ENCODE measurements at regions not wholly inside any gene's neighbourhood (a gene's known extent, or its start where the extent isn't known, plus 50 kb on each side); places are given as distances from the start of the nearest gene placed in this dataset.

GRCh38 chr21:35895598-35895997 lies 164.7 kb downstream of the SETD4 start:
- Histone ChIP-seq H3K4me3 (ENCODE audit: low read depth, low read length) (no peak overlapping the region), H3K27me3 (ENCODE audit: control insufficient read depth, insufficient read depth, low read length) (no peaks in the 10 kb centered on the region), H3K9ac (ENCODE audit: low read depth, low read length) (no peak overlapping the region), H3K27ac (ENCODE audit: low read depth, low read length) (no peak overlapping the region), H3K9me3 (ENCODE audit: control insufficient read depth, insufficient read depth, low read length) (peaks cover 7% of the 10 kb centered on the region; the same call in 1 of the 2 replicates), H3K36me3 (ENCODE audit: control insufficient read depth, insufficient read depth, low read length) (no peaks in the 10 kb centered on the region), H3K4me1 (ENCODE audit: control insufficient read depth, insufficient read depth, low read length) (no peaks in the 10 kb centered on the region)

GRCh38 chr21:35893156-35893555 lies 167.2 kb downstream of the SETD4 start:
- H3K27me3 ChIP-seq (ENCODE audit: control insufficient read depth, insufficient read depth, low read length) = no peaks in the 10 kb centered on the region
- H3K4me1 ChIP-seq (ENCODE audit: control insufficient read depth, insufficient read depth, low read length) = no peaks in the 10 kb centered on the region
- no peak overlapping the region for H3K9ac ChIP-seq (ENCODE audit: low read depth, low read length)
- no peak overlapping the region for H3K4me3 ChIP-seq (ENCODE audit: low read depth, low read length)
- H3K27ac ChIP-seq (ENCODE audit: low read depth, low read length) = no peak overlapping the region
- peaks cover 7% of the 10 kb centered on the region; the same call in 1 of the 2 replicates for H3K9me3 ChIP-seq (ENCODE audit: control insufficient read depth, insufficient read depth, low read length)
- H3K36me3 ChIP-seq (ENCODE audit: control insufficient read depth, insufficient read depth, low read length) = no peaks in the 10 kb centered on the region

- H3K27me3 ChIP-seq (ENCODE audit: control insufficient read depth, insufficient read depth, low read length) = peaks cover 5% of the 10 kb centered on the region; the same call in 1 of the 2 replicates
- H3K27ac ChIP-seq (ENCODE audit: low read depth, low read length) = no peak overlapping the region
- H3K9ac ChIP-seq (ENCODE audit: low read depth, low read length) = no peak overlapping the region
- no peaks in the 10 kb centered on the region for H3K36me3 ChIP-seq (ENCODE audit: control insufficient read depth, insufficient read depth, low read length)
- H3K4me3 ChIP-seq (ENCODE audit: low read depth, low read length) = no peak overlapping the region
- H3K9me3 ChIP-seq (ENCODE audit: control insufficient read depth, insufficient read depth, low read length) = no peaks in the 10 kb centered on the region
- H3K4me1 ChIP-seq (ENCODE audit: control insufficient read depth, insufficient read depth, low read length) = peaks cover 12% of the 10 kb centered on the region
Measured at GRCh38 chr21:35886887-35887286, 173.4 kb downstream of the SETD4 start.

GRCh38 chr21:35885942-35886541 lies 174.3 kb downstream of the SETD4 start:
- H3K36me3 ChIP-seq (ENCODE audit: control insufficient read depth, insufficient read depth, low read length) = no peaks in the 10 kb centered on the region
- no peak overlapping the region for H3K27ac ChIP-seq (ENCODE audit: low read depth, low read length)
- no peak overlapping the region for H3K4me3 ChIP-seq (ENCODE audit: low read depth, low read length)
- H3K4me1 ChIP-seq (ENCODE audit: control insufficient read depth, insufficient read depth, low read length) = peaks cover 12% of the 10 kb centered on the region
- no peak overlapping the region for H3K9ac ChIP-seq (ENCODE audit: low read depth, low read length)
- H3K9me3 ChIP-seq (ENCODE audit: control insufficient read depth, insufficient read depth, low read length) = no peaks in the 10 kb centered on the region
- peaks cover 5% of the 10 kb centered on the region; the same call in 1 of the 2 replicates for H3K27me3 ChIP-seq (ENCODE audit: control insufficient read depth, insufficient read depth, low read length)

GRCh38 chr21:35882791-35883240 lies 177.5 kb downstream of the SETD4 start:
- Histone ChIP-seq H3K27me3 (ENCODE audit: control insufficient read depth, insufficient read depth, low read length) (peaks cover 5% of the 10 kb centered on the region; the same call in 1 of the 2 replicates), H3K9ac (ENCODE audit: low read depth, low read length) (no peak overlapping the region), H3K4me3 (ENCODE audit: low read depth, low read length) (no peak overlapping the region), H3K9me3 (ENCODE audit: control insufficient read depth, insufficient read depth, low read length) (no peaks in the 10 kb centered on the region), H3K4me1 (ENCODE audit: control insufficient read depth, insufficient read depth, low read length) (peaks cover 12% of the 10 kb centered on the region), H3K27ac (ENCODE audit: low read depth, low read length) (no peak overlapping the region), H3K36me3 (ENCODE audit: control insufficient read depth, insufficient read depth, low read length) (no peaks in the 10 kb centered on the region)

GRCh38 chr21:35873441-35873840 lies 186.9 kb downstream of the SETD4 start:
- Histone ChIP-seq H3K9ac (ENCODE audit: low read depth, low read length) (no peak overlapping the region), H3K4me3 (ENCODE audit: low read depth, low read length) (no peak overlapping the region), H3K9me3 (ENCODE audit: control insufficient read depth, insufficient read depth, low read length) (peaks cover 2% of the 10 kb centered on the region; the same call in 1 of the 2 replicates), H3K27ac (ENCODE audit: low read depth, low read length) (no peak overlapping the region), H3K27me3 (ENCODE audit: control insufficient read depth, insufficient read depth, low read length) (no peaks in the 10 kb centered on the region), H3K36me3 (ENCODE audit: control insufficient read depth, insufficient read depth, low read length) (no peaks in the 10 kb centered on the region), H3K4me1 (ENCODE audit: control insufficient read depth, insufficient read depth, low read length) (no peaks in the 10 kb centered on the region)

GRCh38 chr21:35871906-35872305 lies 188.4 kb downstream of the SETD4 start:
- Histone ChIP-seq H3K27me3 (ENCODE audit: control insufficient read depth, insufficient read depth, low read length) (no peaks in the 10 kb centered on the region), H3K27ac (ENCODE audit: low read depth, low read length) (no peak overlapping the region), H3K9me3 (ENCODE audit: control insufficient read depth, insufficient read depth, low read length) (peaks cover 2% of the 10 kb centered on the region; the same call in 1 of the 2 replicates), H3K36me3 (ENCODE audit: control insufficient read depth, insufficient read depth, low read length) (no peaks in the 10 kb centered on the region), H3K9ac (ENCODE audit: low read depth, low read length) (no peak overlapping the region), H3K4me3 (ENCODE audit: low read depth, low read length) (no peak overlapping the region), H3K4me1 (ENCODE audit: control insufficient read depth, insufficient read depth, low read length) (no peaks in the 10 kb centered on the region)

- H3K4me1 ChIP-seq (ENCODE audit: control insufficient read depth, insufficient read depth, low read length) = no peaks in the 10 kb centered on the region
- H3K27ac ChIP-seq (ENCODE audit: low read depth, low read length) = no peak overlapping the region
- no peak overlapping the region for H3K4me3 ChIP-seq (ENCODE audit: low read depth, low read length)
- H3K9me3 ChIP-seq (ENCODE audit: control insufficient read depth, insufficient read depth, low read length) = peaks cover 2% of the 10 kb centered on the region; the same call in 1 of the 2 replicates
- H3K9ac ChIP-seq (ENCODE audit: low read depth, low read length) = no peak overlapping the region
- H3K36me3 ChIP-seq (ENCODE audit: control insufficient read depth, insufficient read depth, low read length) = no peaks in the 10 kb centered on the region
- no peaks in the 10 kb centered on the region for H3K27me3 ChIP-seq (ENCODE audit: control insufficient read depth, insufficient read depth, low read length)
Measured at GRCh38 chr21:35868869-35869223, 191.5 kb downstream of the SETD4 start.

GRCh38 chr21:35868005-35868868 lies 192.1 kb downstream of the SETD4 start:
- Histone ChIP-seq H3K27me3 (ENCODE audit: control insufficient read depth, insufficient read depth, low read length) (no peaks in the 10 kb centered on the region), H3K9ac (ENCODE audit: low read depth, low read length) (no peak overlapping the region), H3K4me1 (ENCODE audit: control insufficient read depth, insufficient read depth, low read length) (no peaks in the 10 kb centered on the region), H3K4me3 (ENCODE audit: low read depth, low read length) (no peak overlapping the region), H3K36me3 (ENCODE audit: control insufficient read depth, insufficient read depth, low read length) (no peaks in the 10 kb centered on the region), H3K27ac (ENCODE audit: low read depth, low read length) (no peak overlapping the region), H3K9me3 (ENCODE audit: control insufficient read depth, insufficient read depth, low read length) (peaks cover 2% of the 10 kb centered on the region; the same call in 1 of the 2 replicates)

GRCh38 chr21:35864039-35864438 lies 196.3 kb downstream of the SETD4 start:
- Histone ChIP-seq H3K36me3 (ENCODE audit: control insufficient read depth, insufficient read depth, low read length) (no peaks in the 10 kb centered on the region), H3K9me3 (ENCODE audit: control insufficient read depth, insufficient read depth, low read length) (peaks cover 2% of the 10 kb centered on the region; the same call in 1 of the 2 replicates), H3K4me3 (ENCODE audit: low read depth, low read length) (no peak overlapping the region), H3K9ac (ENCODE audit: low read depth, low read length) (no peak overlapping the region), H3K4me1 (ENCODE audit: control insufficient read depth, insufficient read depth, low read length) (no peaks in the 10 kb centered on the region), H3K27ac (ENCODE audit: low read depth, low read length) (no peak overlapping the region), H3K27me3 (ENCODE audit: control insufficient read depth, insufficient read depth, low read length) (no peaks in the 10 kb centered on the region)

GRCh38 chr21:35862969-35863368 lies 197.4 kb downstream of the SETD4 start:
- Histone ChIP-seq H3K27me3 (ENCODE audit: control insufficient read depth, insufficient read depth, low read length) (no peaks in the 10 kb centered on the region), H3K9me3 (ENCODE audit: control insufficient read depth, insufficient read depth, low read length) (no peaks in the 10 kb centered on the region), H3K4me3 (ENCODE audit: low read depth, low read length) (no peak overlapping the region), H3K27ac (ENCODE audit: low read depth, low read length) (no peak overlapping the region), H3K36me3 (ENCODE audit: control insufficient read depth, insufficient read depth, low read length) (no peaks in the 10 kb centered on the region), H3K9ac (ENCODE audit: low read depth, low read length) (no peak overlapping the region), H3K4me1 (ENCODE audit: control insufficient read depth, insufficient read depth, low read length) (no peaks in the 10 kb centered on the region)

Measured in HUES48 (cell line).